H1 (cell line): ENCODE measurements at regions not wholly inside any gene's neighbourhood (a gene's known extent, or its start where the extent isn't known, plus 50 kb on each side); places are given as distances from the start of the nearest gene placed in this dataset.

Experiments
- CTCF ChIA-PET: fragments of 300-600 bp; sonication (Branson Sonifier 250); formaldehyde crosslinking; loops from one replicate; lab custom pipeline; 2021; ENCODE audit not compliant: partially characterized antibody; lab: Charles Lee
- POLR2A ChIA-PET: fragments of 300-600 bp; sonication (Branson Sonifier 250); formaldehyde crosslinking; loops from one replicate; lab custom pipeline; 2021; ENCODE audit warnings: inconsistent platforms; ENCODE audit not compliant: partially characterized antibody; lab: Charles Lee
- DNase-seq, 2 experiments: peaks; one replicate each; pipeline versions ENCODE4 v3.0.0 to v3.0.0-alpha.2; 2010 to 2022; ENCODE audit warnings: low spot score in 2 of 2, low read depth in 1 of 2, mixed read lengths in 1 of 2
- FAIRE-seq: peaks from 2 replicates; lab custom pipeline; 2011; peaks lifted over from hg19 to GRCh38; lab: Jason Lieb, UNC
- H2AFZ ChIP-seq: 2 replicates; pipeline ENCODE4 v1.8.1; 2012; ENCODE audit warnings: low read length, inconsistent platforms
- H2AK5ac ChIP-seq: 2 replicates; pipeline ENCODE4 v1.6.1; 2013; ENCODE audit warnings: low read depth, low read length
- H2BK120ac ChIP-seq: replicated peaks from 2 replicates; pipeline ENCODE3; 2013; ENCODE audit warnings: low read depth, low read length, inconsistent platforms
- H2BK12ac ChIP-seq: 2 replicates; pipeline ENCODE4 v1.6.1; 2013; ENCODE audit warnings: low read depth, low read length
- H2BK15ac ChIP-seq: 2 replicates; pipeline ENCODE4 v1.6.1; 2013; ENCODE audit warnings: low read length
- H2BK20ac ChIP-seq: 2 replicates; pipeline ENCODE4 v1.6.1; 2013; ENCODE audit warnings: low read length
- H2BK5ac ChIP-seq: 2 replicates; pipeline ENCODE4 v1.6.1; 2013; ENCODE audit warnings: low read depth, low read length
- H3K14ac ChIP-seq: 2 replicates; pipeline ENCODE4 v1.6.1; 2013; ENCODE audit warnings: inconsistent platforms; ENCODE audit not compliant: insufficient read length
- H3K18ac ChIP-seq: 2 replicates; pipeline ENCODE4 v1.6.1; 2013; ENCODE audit warnings: low read length; ENCODE audit errors: extremely low read depth
- H3K23ac ChIP-seq: 2 replicates; pipeline ENCODE4 v1.6.1; 2013; ENCODE audit warnings: inconsistent platforms; ENCODE audit not compliant: insufficient read length
- H3K23me2 ChIP-seq: 2 replicates; pipeline ENCODE4 v1.6.1; 2013; ENCODE audit warnings: low read depth, low read length
- H3K27ac ChIP-seq: 2 replicates; pipeline ENCODE4 v1.6.1; 2011; ENCODE audit warnings: low read depth, low read length, inconsistent platforms
- H3K27me3 ChIP-seq, 4 experiments: replicated peaks in 1 of 4; 1 replicate in 1 of 4; 2 replicates in 3 of 4; pipeline versions ENCODE4 v1.6.1 to v1.8.1; 2011 to 2013; ENCODE audit warnings: low read length in 3 of 4, mild to moderate bottlenecking in 3 of 4, inconsistent platforms in 2 of 4, mixed read lengths in 2 of 4, moderate library complexity in 1 of 4; ENCODE audit not compliant: control insufficient read depth in 3 of 4, insufficient read depth in 3 of 4; ENCODE audit errors: extremely low read depth in 1 of 4
- H3K36me3 ChIP-seq, 4 experiments: 2 replicates each; pipeline versions ENCODE4 v1.6.1 to v1.8.1; 2011 to 2013; ENCODE audit warnings: mild to moderate bottlenecking in 4 of 4, low read length in 3 of 4, moderate library complexity in 2 of 4, control low read depth in 1 of 4, inconsistent platforms in 1 of 4; ENCODE audit not compliant: insufficient read depth in 4 of 4, control insufficient read depth in 2 of 4
- H3K4ac ChIP-seq: replicated peaks from 2 replicates; pipeline ENCODE3; 2013; ENCODE audit warnings: low read length, low read depth, mixed read lengths, inconsistent platforms; ENCODE audit not compliant: insufficient read length
- H3K4me1 ChIP-seq, 4 experiments: replicated peaks in 1 of 4; 1 replicate in 1 of 4; 2 replicates in 3 of 4; pipeline versions ENCODE4 v1.6.1 to v1.8.1; 2011 to 2013; ENCODE audit warnings: low read length in 3 of 4, inconsistent platforms in 2 of 4, mixed read lengths in 1 of 4; ENCODE audit not compliant: insufficient read depth in 4 of 4, control insufficient read depth in 3 of 4
- H3K4me2 ChIP-seq, 2 experiments: 2 replicates each; pipeline versions ENCODE4 v1.6.1 to v1.8.1; 2011 to 2013; ENCODE audit warnings: low read depth in 2 of 2, low read length in 2 of 2, control low read depth in 1 of 2, inconsistent platforms in 1 of 2, mild to moderate bottlenecking in 1 of 2; ENCODE audit not compliant: insufficient read depth in 1 of 2
- H3K4me3 ChIP-seq, 4 experiments: fragments of 200-600, 300-600 bp in 1 of 4; sonication (generic), shearing (Covaris generic), sonication (Bioruptor Twin) in 1 of 4; 2 replicates each; pipeline versions ENCODE4 v1.5.1 to v1.8.1; 2011 to 2016; ENCODE audit warnings: low read length in 4 of 4, low read depth in 3 of 4, control low read depth in 2 of 4, inconsistent platforms in 2 of 4, mild to moderate bottlenecking in 2 of 4, mixed read lengths in 1 of 4, moderate library complexity in 1 of 4; ENCODE audit not compliant: insufficient read depth in 2 of 4; ENCODE audit errors: extremely low read depth in 1 of 4
- H3K56ac ChIP-seq: replicated peaks from 2 replicates; pipeline ENCODE3; 2013; ENCODE audit warnings: low read depth, mild to moderate bottlenecking, mixed read lengths, low read length, inconsistent platforms; ENCODE audit not compliant: insufficient read length
- H3K79me1 ChIP-seq: 2 replicates; pipeline ENCODE4 v1.6.1; 2013; ENCODE audit warnings: low read depth, low read length, control low read depth
- H3K79me2 ChIP-seq, 2 experiments: 2 replicates each; pipeline versions ENCODE4 v1.6.1 to v1.8.1; 2012 to 2013; ENCODE audit warnings: low read length in 2 of 2, mild to moderate bottlenecking in 2 of 2, inconsistent platforms in 1 of 2; ENCODE audit not compliant: insufficient read depth in 2 of 2, control insufficient read depth in 1 of 2
- H3K9ac ChIP-seq, 4 experiments: replicated peaks in 1 of 4; 1 replicate in 1 of 4; 2 replicates in 3 of 4; pipeline versions ENCODE4 v1.6.1 to v1.8.1; 2011 to 2013; ENCODE audit warnings: low read depth in 3 of 4, low read length in 3 of 4, control low read depth in 2 of 4, mild to moderate bottlenecking in 2 of 4, moderate library complexity in 2 of 4, inconsistent platforms in 1 of 4; ENCODE audit errors: extremely low read depth in 1 of 4
- H3K9me3 ChIP-seq, 2 experiments: 2 replicates each; pipeline versions ENCODE4 v1.6.1 to v1.8.1; 2012 to 2013; ENCODE audit warnings: mild to moderate bottlenecking in 2 of 2, moderate library complexity in 2 of 2, control low read depth in 1 of 2, inconsistent platforms in 1 of 2, low read depth in 1 of 2, low read length in 1 of 2, mixed read lengths in 1 of 2; ENCODE audit not compliant: insufficient read depth in 2 of 2
- H4K20me1 ChIP-seq, 2 experiments: replicated peaks in 1 of 2; 2 replicates each; pipeline versions ENCODE3 to v1.8.1; 2011 to 2013; ENCODE audit warnings: inconsistent platforms in 2 of 2, low read length in 2 of 2, mild to moderate bottlenecking in 1 of 2; ENCODE audit not compliant: insufficient read depth in 2 of 2, control insufficient read depth in 1 of 2
- H4K5ac ChIP-seq: 2 replicates; pipeline ENCODE4 v1.6.1; 2013; ENCODE audit warnings: low read length, low read depth, mixed read lengths, inconsistent platforms; ENCODE audit not compliant: insufficient read length
- H4K8ac ChIP-seq: 2 replicates; pipeline ENCODE4 v1.8.0; 2013; ENCODE audit warnings: mild to moderate bottlenecking, moderate library complexity, low read length, inconsistent platforms; ENCODE audit not compliant: insufficient read depth; ENCODE audit errors: extremely low read depth
- H4K91ac ChIP-seq: replicated peaks from 2 replicates; pipeline ENCODE3; 2013; ENCODE audit warnings: low read length, mixed read lengths, inconsistent platforms; ENCODE audit not compliant: insufficient read length
- ASH2L ChIP-seq: fragments of 200-600, 300-600 bp; sonication (generic); IDR thresholded peaks from one replicate; pipeline ENCODE4 v1.7.1; 2017; ENCODE audit warnings: low read length
- CREB1 ChIP-seq: IDR thresholded peaks from 2 replicates; pipeline ENCODE4 v1.6.1; 2012; ENCODE audit warnings: inconsistent platforms
- EP300 ChIP-seq, 2 experiments: IDR thresholded peaks; 1 replicate in 1 of 2; 2 replicates in 1 of 2; pipeline ENCODE4 v1.6.1; 2011 to 2012; ENCODE audit warnings: low read depth in 2 of 2, low read length in 2 of 2, mild to moderate bottlenecking in 2 of 2, borderline replicate concordance in 1 of 2, inconsistent platforms in 1 of 2, moderate library complexity in 1 of 2
- HDAC2 ChIP-seq, 2 experiments: fragments of 300-600 bp in 1 of 2; sonication (generic) in 1 of 2; IDR thresholded peaks; 2 replicates each; pipeline ENCODE4 v1.6.1; 2011 to 2012; ENCODE audit warnings: low read depth in 2 of 2, low read length in 2 of 2, mild to moderate bottlenecking in 2 of 2, moderate library complexity in 2 of 2, borderline replicate concordance in 1 of 2, inconsistent platforms in 1 of 2
- JUN ChIP-seq: IDR thresholded peaks from 2 replicates; pipeline ENCODE4 v1.6.1; 2011; ENCODE audit warnings: low read depth, mild to moderate bottlenecking, improper control_type of control experiment, low read length
- JUND ChIP-seq: IDR thresholded peaks from 2 replicates; pipeline ENCODE4 v1.6.1; 2011; ENCODE audit warnings: mild to moderate bottlenecking, improper control_type of control experiment, low read length
- KDM4A ChIP-seq: IDR thresholded peaks from one replicate; pipeline ENCODE4 v1.7.1; 2012; ENCODE audit warnings: low read depth, mild to moderate bottlenecking, moderate library complexity, low read length, inconsistent platforms; ENCODE audit not compliant: severe bottlenecking
- NRF1 ChIP-seq: IDR thresholded peaks from 2 replicates; pipeline ENCODE4 v1.6.1; 2011; ENCODE audit warnings: mild to moderate bottlenecking, low read depth, low read length, improper control_type of control experiment
- PHF8 ChIP-seq: fragments of 200-600 bp; sonication (generic); conservative IDR thresholded peaks from 2 replicates; pipeline ENCODE4 v1.7.1; 2012; ENCODE audit warnings: low read depth, mild to moderate bottlenecking, inconsistent platforms, low read length, moderate library complexity
- POLR2AphosphoS5 ChIP-seq: IDR thresholded peaks from 2 replicates; pipeline ENCODE4 v1.6.1; 2011; ENCODE audit warnings: low read depth, low read length
- RNF2 ChIP-seq: fragments of 200-900, 300-1000 bp; sonication (generic); IDR thresholded peaks from 2 replicates; pipeline ENCODE4 v1.7.1; 2016; ENCODE audit warnings: borderline replicate concordance, low read depth, mild to moderate bottlenecking, antibody characterized with exemption, low read length; ENCODE audit not compliant: poor library complexity, severe bottlenecking; ENCODE audit errors: missing control alignments
- RXRA ChIP-seq: IDR thresholded peaks from 2 replicates; pipeline ENCODE4 v1.6.1; 2011; ENCODE audit warnings: low read depth, mild to moderate bottlenecking, low read length, moderate library complexity; ENCODE audit not compliant: insufficient read depth
- TAF1 ChIP-seq: IDR thresholded peaks from 2 replicates; pipeline ENCODE4 v1.6.1; 2011; ENCODE audit warnings: mild to moderate bottlenecking, low read depth, low read length
- TAF7 ChIP-seq: optimal IDR thresholded peaks from 2 replicates; pipeline ENCODE3; 2011; ENCODE audit warnings: low read depth, mild to moderate bottlenecking, inconsistent platforms, low read length, moderate library complexity, borderline replicate concordance
- WGBS, 2 experiments: shearing (Covaris generic) in 1 of 2; methylation state at CpG; one replicate each; pipeline versions ENCODE4 v1.1.6 to v1.1.7; 2013 to 2015; ENCODE audit warnings: low lambda C conversion rate in 2 of 2, mixed read lengths in 2 of 2, inconsistent platforms in 1 of 2, low coverage in 1 of 2, missing lambda C conversion rate in 1 of 2; ENCODE audit not compliant: insufficient replicate concordance in 2 of 2, insufficient coverage in 1 of 2, insufficient read length in 1 of 2; ENCODE audit errors: extremely low coverage in 1 of 2, missing lambda C conversion rate in 1 of 2; 5-methylcytosine and 5-hydroxymethylcytosine counted together

GRCh38 chr4:54902271-54902670 lies 223.1 kb downstream of the KDR start:
- H3K27ac ChIP-seq: no peak overlapping the region
- H4K20me1 ChIP-seq: no peaks in the 10 kb centered on the region
- no peaks in the 10 kb centered on the region for H3K79me2 ChIP-seq
- H3K4me2 ChIP-seq: no peak overlapping the region
- no peak overlapping the region for H3K18ac ChIP-seq
- H3K14ac ChIP-seq: no peak overlapping the region
- no peak overlapping the region for H3K23ac ChIP-seq
- no peak overlapping the region for H2BK20ac ChIP-seq
- DNase-seq (no peak), FAIRE-seq (no peak)
- no peaks in the 10 kb centered on the region for H3K4me1 ChIP-seq
- H3K79me1 ChIP-seq: no peaks in the 10 kb centered on the region
- no peak overlapping the region for H4K91ac ChIP-seq
- H3K9ac ChIP-seq: no peak overlapping the region
- 85% methylated on average over 1 of the region's 1 CpG; no CpG with 5 or more reads in 1 of the 2 experiments for WGBS, 2 experiments
- no peak overlapping the region for H2AK5ac ChIP-seq
- H3K27me3 ChIP-seq: no peaks in the 10 kb centered on the region
- no peak overlapping the region for H3K56ac ChIP-seq
- no peak overlapping the region for H2BK5ac ChIP-seq
- H3K36me3 ChIP-seq: no peaks in the 10 kb centered on the region
- H2BK12ac ChIP-seq: no peak overlapping the region
- H3K4ac ChIP-seq: no peak overlapping the region
- 0 out of 4 replicates have a peak, but pooled peaks cover 0 to 3% of the 10 kb centered on the region in 2 experiments for H3K9me3 ChIP-seq
- H4K8ac ChIP-seq: no peak overlapping the region
- H3K23me2 ChIP-seq: no peaks in the 10 kb centered on the region
- H2BK15ac ChIP-seq: no peak overlapping the region
- POLR2A ChIA-PET: no interaction called here
- H4K5ac ChIP-seq: no peak overlapping the region
- H3K4me3 ChIP-seq: no peak overlapping the region
- TF ChIP-seq TAF1 (no peak), RNF2 (no peak), JUND (no peak), KDM4A (no peak), HDAC2 (IDR thresholded peaks at IDR 0.05; ENCODE audit: borderline replicate concordance in 1 of 2, low read depth in 2 of 2, low read length in 2 of 2) (no peak), POLR2AphosphoS5 (no peak), NRF1 (no peak), PHF8 (no peak), ASH2L (no peak), RXRA (no peak), CREB1 (no peak), JUN (no peak), EP300 (IDR thresholded peaks at IDR 0.05; ENCODE audit: borderline replicate concordance in 1 of 2, low read depth in 2 of 2, low read length in 2 of 2) (no peak), TAF7 (no peak)
- H2AFZ ChIP-seq: no peak overlapping the region
- H2BK120ac ChIP-seq: no peak overlapping the region
- CTCF ChIA-PET: no interaction called here
